ENCODE measurements at regions not wholly inside any gene's neighbourhood (a gene's known extent, or its start where the extent isn't known, plus 50 kb on each side); places are given as distances from the start of the nearest gene placed in this dataset.

GRCh38 chr10:65234261-65234660 is 1691.6 kb upstream of the LRRTM3 start:
- H3K4me1 ChIP-seq, result no peaks in the 10 kb centered on the region
- H3K4me1 Mint-ChIP-seq (ENCODE audit: low read depth, unreplicated experiment), result no peaks in the 10 kb centered on the region
- BruUV-seq (replicated peaks), result no TSS peak
- H3K9me3 Mint-ChIP-seq (ENCODE audit: unreplicated experiment), result no peaks in the 10 kb centered on the region
- H3K27ac Mint-ChIP-seq (ENCODE audit: unreplicated experiment), result no peak overlapping the region
- intact Hi-C loops (cut with micrococcal nuclease; ENCODE audit: unreplicated experiment), result no loop called here
- no peak overlapping the region for H3K4me3 ChIP-seq (ENCODE audit: low read depth, low read length)
- H3K36me3 ChIP-seq (ENCODE audit: control insufficient read depth, insufficient read depth, low read length), result no peaks in the 10 kb centered on the region
- no peaks in the 10 kb centered on the region for H3K36me3 Mint-ChIP-seq (ENCODE audit: insufficient read depth, unreplicated experiment)
- H3K9me3 ChIP-seq, result no peaks in the 10 kb centered on the region
- no peak for TF ChIP-seq CTCF (IDR thresholded peaks at IDR 0.05; ENCODE audit: insufficient read depth in 1 of 2, low read depth in 1 of 2, low read length in 1 of 2, severe bottlenecking in 1 of 2, unreplicated experiment in 1 of 2)
- DNase-seq, result no peak
- no peak overlapping the region for H3K4me3 Mint-ChIP-seq (ENCODE audit: unreplicated experiment)
- no peaks in the 10 kb centered on the region for H3K27me3 ChIP-seq (replicated peaks; ENCODE audit: control insufficient read depth, insufficient read depth, low read length)
- CTCF ChIA-PET, result no interaction called here
- POLR2A ChIA-PET, result no interaction called here
- H3K27me3 Mint-ChIP-seq (ENCODE audit: insufficient read depth, unreplicated experiment), result no peaks in the 10 kb centered on the region

- Histone ChIP-seq H3K36me3 (ENCODE audit: control insufficient read depth, insufficient read depth, low read length) (no peaks in the 10 kb centered on the region), H3K4me3 (ENCODE audit: low read depth, low read length) (no peak overlapping the region), H3K4me1 (no peaks in the 10 kb centered on the region), H3K9me3 (no peaks in the 10 kb centered on the region), H3K27me3 (replicated peaks; ENCODE audit: control insufficient read depth, insufficient read depth, low read length) (no peaks in the 10 kb centered on the region)
- CTCF ChIA-PET, result no interaction called here
- no peaks in the 10 kb centered on the region for H3K4me1 Mint-ChIP-seq (ENCODE audit: low read depth, unreplicated experiment)
- no peak overlapping the region for H3K27ac Mint-ChIP-seq (ENCODE audit: unreplicated experiment)
- H3K9me3 Mint-ChIP-seq (ENCODE audit: unreplicated experiment), result no peaks in the 10 kb centered on the region
- TF ChIP-seq CTCF (IDR thresholded peaks at IDR 0.05; ENCODE audit: insufficient read depth in 1 of 2, low read depth in 1 of 2, low read length in 1 of 2, severe bottlenecking in 1 of 2, unreplicated experiment in 1 of 2), result no peak
- no peak for DNase-seq
- POLR2A ChIA-PET, result interaction anchor here (0.5 kb wide), 1 partner anchor 11 kb away, joined by 4 read pairs; no protein-coding TSS in a partner anchor
- no TSS peak for BruUV-seq (replicated peaks)
- H3K4me3 Mint-ChIP-seq (ENCODE audit: unreplicated experiment), result no peak overlapping the region
- intact Hi-C loops (cut with micrococcal nuclease; ENCODE audit: unreplicated experiment), result loop anchor here (5.0 kb wide), 1 partner anchor 503 kb away; no protein-coding TSS in a partner anchor
- H3K27me3 Mint-ChIP-seq (ENCODE audit: insufficient read depth, unreplicated experiment), result no peaks in the 10 kb centered on the region
- H3K36me3 Mint-ChIP-seq (ENCODE audit: insufficient read depth, unreplicated experiment), result no peaks in the 10 kb centered on the region
Measured at GRCh38 chr10:65235266-65235665, 1690.6 kb upstream of the LRRTM3 start.

DNA sequence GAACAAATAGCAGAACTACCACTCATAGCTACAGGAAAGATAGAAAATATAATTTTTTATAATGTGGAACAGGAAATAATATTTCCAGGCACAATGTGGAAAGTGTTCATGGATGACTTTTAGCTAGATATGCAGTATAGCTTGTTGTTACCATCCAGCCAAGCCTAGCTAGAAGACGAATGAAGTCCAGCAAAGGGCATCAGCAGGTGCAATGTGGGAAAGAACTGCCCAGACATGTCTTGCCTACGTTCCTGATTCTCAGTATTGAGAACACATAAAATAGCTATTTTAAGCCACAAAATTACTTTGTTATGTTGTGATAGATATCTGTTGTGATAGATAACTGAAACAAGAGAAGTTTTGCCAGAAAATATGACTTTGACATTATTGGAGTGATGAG is 1690.0 kb upstream of the LRRTM3 start:
- no peak for DNase-seq
- intact Hi-C loops (cut with micrococcal nuclease; ENCODE audit: unreplicated experiment), result loop anchor here (5.0 kb wide), 1 partner anchor 504 kb away; no protein-coding TSS in a partner anchor
- no peaks in the 10 kb centered on the region for H3K4me1 ChIP-seq
- H3K36me3 Mint-ChIP-seq (ENCODE audit: insufficient read depth, unreplicated experiment), result no peaks in the 10 kb centered on the region
- no peak overlapping the region for H3K27ac Mint-ChIP-seq (ENCODE audit: unreplicated experiment)
- H3K9me3 ChIP-seq, result no peaks in the 10 kb centered on the region
- BruUV-seq (replicated peaks), result no TSS peak
- peaks cover under 1% of the 10 kb centered on the region for H3K9me3 Mint-ChIP-seq (ENCODE audit: unreplicated experiment)
- H3K4me3 ChIP-seq (ENCODE audit: low read depth, low read length), result no peak overlapping the region
- H3K4me1 Mint-ChIP-seq (ENCODE audit: low read depth, unreplicated experiment), result no peaks in the 10 kb centered on the region
- no peaks in the 10 kb centered on the region for H3K27me3 ChIP-seq (replicated peaks; ENCODE audit: control insufficient read depth, insufficient read depth, low read length)
- no peak for TF ChIP-seq CTCF (IDR thresholded peaks at IDR 0.05; ENCODE audit: insufficient read depth in 1 of 2, low read depth in 1 of 2, low read length in 1 of 2, severe bottlenecking in 1 of 2, unreplicated experiment in 1 of 2)
- CTCF ChIA-PET, result no interaction called here
- H3K4me3 Mint-ChIP-seq (ENCODE audit: unreplicated experiment), result no peak overlapping the region
- POLR2A ChIA-PET, result interaction anchor here (0.5 kb wide), 1 partner anchor 11 kb away, joined by 4 read pairs; no protein-coding TSS in a partner anchor
- H3K36me3 ChIP-seq (ENCODE audit: control insufficient read depth, insufficient read depth, low read length), result no peaks in the 10 kb centered on the region
- no peaks in the 10 kb centered on the region for H3K27me3 Mint-ChIP-seq (ENCODE audit: insufficient read depth, unreplicated experiment)

Measured in Caco-2 (cell line).